Bone marrow (tissue), 2 donors: ENCODE measurements at regions not wholly inside any gene's neighbourhood (a gene's known extent, or its start where the extent isn't known, plus 50 kb on each side); places are given as distances from the start of the nearest gene placed in this dataset.
A peak's percentile ranks its signal among the peaks of the same experiment; 100 is the strongest.

Source experiments
- DNase-seq, 2 donors: peaks; one replicate each; lab custom pipeline; 2025; lab: John Stamatoyannopoulos, UW

GRCh38 chr5:17893026-17893635 is 258.9 kb downstream of the TAF11L14 start:
- DNase-seq, result no peak

GRCh38 chr5:17895288-17896033 is 261.2 kb downstream of the TAF11L14 start:
- DNase-seq, result no peak

- DNase-seq, result no peak
Observed at GRCh38 chr5:17896605-17897004, 262.3 kb downstream of the TAF11L14 start.

GRCh38 chr5:17897776-17898175 is 263.5 kb downstream of the TAF11L14 start:
- no peak for DNase-seq

- no peak for DNase-seq
Observed at GRCh38 chr5:17898766-17899165, 264.5 kb downstream of the TAF11L14 start.

GRCh38 chr5:17907094-17907493 is 272.8 kb downstream of the TAF11L14 start:
- no peak for DNase-seq

GRCh38 chr5:17910318-17910717 is 276.1 kb downstream of the TAF11L14 start:
- peak in 1 of 2 donors; percentile 35 for DNase-seq

GRCh38 chr5:17912794-17913193 is 278.5 kb downstream of the TAF11L14 start:
- no peak for DNase-seq

- DNase-seq, result peak in 1 of 2 donors; percentile 31
Observed at GRCh38 chr5:17916446-17916845, 282.2 kb downstream of the TAF11L14 start.

- DNase-seq, result no peak
Observed at GRCh38 chr5:17917465-17917864, 283.2 kb downstream of the TAF11L14 start.

GRCh38 chr5:17918373-17919104 is 284.3 kb downstream of the TAF11L14 start:
- DNase-seq, result peak in 1 of 2 donors; percentile 47

- no peak for DNase-seq
Observed at GRCh38 chr5:17925276-17925675, 291.0 kb downstream of the TAF11L14 start.

GRCh38 chr5:17928581-17928981 is 294.3 kb downstream of the TAF11L14 start:
- no peak for DNase-seq

- DNase-seq, result no peak
Observed at GRCh38 chr5:17929171-17929570, 294.9 kb downstream of the TAF11L14 start.

- DNase-seq, result no peak
Observed at GRCh38 chr5:17930346-17930745, 296.1 kb downstream of the TAF11L14 start.

GRCh38 chr5:17944046-17944445 is 309.8 kb downstream of the TAF11L14 start:
- DNase-seq, result no peak

- no peak for DNase-seq
Observed at GRCh38 chr5:17947029-17947428, 312.8 kb downstream of the TAF11L14 start.

GRCh38 chr5:17951392-17952169 is 317.3 kb downstream of the TAF11L14 start:
- DNase-seq, result no peak

GRCh38 chr5:17952231-17952630 is 318.0 kb downstream of the TAF11L14 start:
- no peak for DNase-seq

GRCh38 chr5:17964067-17964466 is 329.8 kb downstream of the TAF11L14 start:
- no peak for DNase-seq

GRCh38 chr5:17966640-17967402 is 332.6 kb downstream of the TAF11L14 start:
- no peak for DNase-seq
